Transverse colon (tissue), 4 donors: ENCODE measurements at regions not wholly inside any gene's neighbourhood (a gene's known extent, or its start where the extent isn't known, plus 50 kb on each side); places are given as distances from the start of the nearest gene placed in this dataset.

Experiments used
- DNase-seq: peaks from one replicate; pipeline ENCODE4 v3.0.0-alpha.2; 2019
- H3K27ac ChIP-seq, 4 donors: fragments of 200-600 bp; sonication (generic); 2 replicates each; pipeline ENCODE4 v1.5.1; 2016 to 2018; ENCODE audit warnings: inconsistent platforms in 4 of 4
- H3K27me3 ChIP-seq: fragments of 200-600 bp; sonication (generic); 2 replicates; pipeline ENCODE4 v1.5.1; 2017; ENCODE audit warnings: inconsistent platforms
- H3K36me3 ChIP-seq, 4 donors: fragments of 200-600 bp; sonication (generic); 2 replicates each; pipeline ENCODE4 v1.5.1; 2017 to 2019; ENCODE audit warnings: inconsistent platforms in 4 of 4
- H3K4me1 ChIP-seq, 4 donors: fragments of 200-600 bp; sonication (generic); 2 replicates each; pipeline ENCODE4 v1.5.1; 2017 to 2020; ENCODE audit warnings: inconsistent platforms in 4 of 4
- H3K4me3 ChIP-seq, 4 donors: fragments of 200-600 bp; sonication (generic); 1 replicate in 1 of 4; 2 replicates in 3 of 4; pipeline versions ENCODE4 v1.5.1 to v1.6.1; 2017 to 2019; ENCODE audit warnings: inconsistent platforms in 4 of 4
- H3K9me3 ChIP-seq, 2 donors: fragments of 200-600 bp; sonication (generic); 2 replicates each; pipeline ENCODE4 v1.5.1; 2017 to 2019; ENCODE audit warnings: inconsistent platforms in 2 of 2
- EP300 ChIP-seq: sonication (generic); formaldehyde crosslinking; IDR thresholded peaks from one replicate; pipeline ENCODE4 v1.6.1; 2017; ENCODE audit warnings: antibody characterized with exemption, low read depth
- POLR2A ChIP-seq: fragments of 450-650 bp; IDR thresholded peaks from one replicate; pipeline ENCODE4 v1.6.1; 2016; ENCODE audit warnings: antibody characterized with exemption, mild to moderate bottlenecking, moderate library complexity
- POLR2AphosphoS5 ChIP-seq, 3 donors: sonication (generic); formaldehyde crosslinking; IDR thresholded peaks; one replicate each; pipeline ENCODE4 v1.6.1; 2016; ENCODE audit warnings: antibody characterized with exemption in 3 of 3
- WGBS, 2 donors: methylation state at CpG; one replicate each; pipeline ENCODE4 v1.1.5; 2018; ENCODE audit warnings: low coverage in 1 of 2; 5-methylcytosine and 5-hydroxymethylcytosine counted together
- in situ Hi-C, 4 donors: fragments of 200-750 bp; cut with MboI; loops; one replicate each; pipeline versions ENCODE4 v1.15.0 to v1.15.1; 2017; ENCODE audit warnings: low sequenced_read_pairs in 3 of 4, low pct_ligation_motif_present in 1 of 4, low pct_unique_long_range_greater_than_20kb in 1 of 4
- intact Hi-C: fragments of 100-400 bp; cut with DNase I; formaldehyde crosslinking; loops from one replicate; pipeline ENCODE4 v1.15.1; 2023; ENCODE audit warnings: low total_unique reads
- TF ChIP-seq, protein P1 (sequence below), 5 experiments: fragments of 200-600 bp in 3 of 5; fragments of 450-650 bp in 2 of 5; sonication (generic) in 3 of 5; IDR thresholded peaks; 1 replicate in 2 of 5; 2 replicates in 3 of 5; pipeline ENCODE4 v1.5.1; 2016 to 2017; ENCODE audit warnings: antibody characterized with exemption in 5 of 5, inconsistent platforms in 3 of 5, mild to moderate bottlenecking in 2 of 5, moderate library complexity in 1 of 5

DNA sequence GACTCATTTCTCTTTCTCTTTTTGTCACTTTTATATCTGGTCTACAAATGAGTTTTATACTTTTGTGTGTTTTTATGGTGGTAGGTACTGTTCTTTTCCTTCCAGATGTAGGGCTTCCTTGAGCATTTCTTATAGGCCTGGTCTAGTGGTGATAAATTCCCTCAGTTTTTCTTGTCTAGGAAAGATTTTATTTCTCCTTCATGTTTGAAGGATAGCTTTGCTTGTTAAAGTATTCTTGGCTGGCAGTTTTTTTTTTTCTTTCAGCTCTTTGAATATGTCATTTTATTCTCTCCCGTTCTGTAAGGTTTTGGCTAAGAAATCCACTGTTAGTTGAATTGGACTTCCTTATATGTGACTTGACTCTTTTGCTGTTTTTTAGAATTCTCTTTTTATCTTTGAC is 292.7 kb downstream of the RPS24 start:
- WGBS, 2 donors: 90% methylated on average over 1 of the region's 1 CpG; no CpG with 5 or more reads in 1 of the 2 donors
- Histone ChIP-seq H3K4me3 (no peak overlapping the region), H3K9me3 (peaks cover 9 to 12% of the 10 kb centered on the region in 2 donors), H3K36me3 (no peaks in the 10 kb centered on the region), H3K27me3 (no peaks in the 10 kb centered on the region), H3K4me1 (peaks cover 0 to 4% (median 0%) of the 10 kb centered on the region in 4 donors), H3K27ac (no peak overlapping the region)
- in situ Hi-C loops: no loop called here
- TF ChIP-seq EP300 (no peak), POLR2AphosphoS5 (IDR thresholded peaks at IDR 0.05) (no peak), POLR2A (no peak)
- TF ChIP-seq, protein P1, sequence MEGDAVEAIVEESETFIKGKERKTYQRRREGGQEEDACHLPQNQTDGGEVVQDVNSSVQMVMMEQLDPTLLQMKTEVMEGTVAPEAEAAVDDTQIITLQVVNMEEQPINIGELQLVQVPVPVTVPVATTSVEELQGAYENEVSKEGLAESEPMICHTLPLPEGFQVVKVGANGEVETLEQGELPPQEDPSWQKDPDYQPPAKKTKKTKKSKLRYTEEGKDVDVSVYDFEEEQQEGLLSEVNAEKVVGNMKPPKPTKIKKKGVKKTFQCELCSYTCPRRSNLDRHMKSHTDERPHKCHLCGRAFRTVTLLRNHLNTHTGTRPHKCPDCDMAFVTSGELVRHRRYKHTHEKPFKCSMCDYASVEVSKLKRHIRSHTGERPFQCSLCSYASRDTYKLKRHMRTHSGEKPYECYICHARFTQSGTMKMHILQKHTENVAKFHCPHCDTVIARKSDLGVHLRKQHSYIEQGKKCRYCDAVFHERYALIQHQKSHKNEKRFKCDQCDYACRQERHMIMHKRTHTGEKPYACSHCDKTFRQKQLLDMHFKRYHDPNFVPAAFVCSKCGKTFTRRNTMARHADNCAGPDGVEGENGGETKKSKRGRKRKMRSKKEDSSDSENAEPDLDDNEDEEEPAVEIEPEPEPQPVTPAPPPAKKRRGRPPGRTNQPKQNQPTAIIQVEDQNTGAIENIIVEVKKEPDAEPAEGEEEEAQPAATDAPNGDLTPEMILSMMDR (IDR thresholded peaks at IDR 0.05): no peak
- intact Hi-C loops: no loop called here
- no peak for DNase-seq

DNA sequence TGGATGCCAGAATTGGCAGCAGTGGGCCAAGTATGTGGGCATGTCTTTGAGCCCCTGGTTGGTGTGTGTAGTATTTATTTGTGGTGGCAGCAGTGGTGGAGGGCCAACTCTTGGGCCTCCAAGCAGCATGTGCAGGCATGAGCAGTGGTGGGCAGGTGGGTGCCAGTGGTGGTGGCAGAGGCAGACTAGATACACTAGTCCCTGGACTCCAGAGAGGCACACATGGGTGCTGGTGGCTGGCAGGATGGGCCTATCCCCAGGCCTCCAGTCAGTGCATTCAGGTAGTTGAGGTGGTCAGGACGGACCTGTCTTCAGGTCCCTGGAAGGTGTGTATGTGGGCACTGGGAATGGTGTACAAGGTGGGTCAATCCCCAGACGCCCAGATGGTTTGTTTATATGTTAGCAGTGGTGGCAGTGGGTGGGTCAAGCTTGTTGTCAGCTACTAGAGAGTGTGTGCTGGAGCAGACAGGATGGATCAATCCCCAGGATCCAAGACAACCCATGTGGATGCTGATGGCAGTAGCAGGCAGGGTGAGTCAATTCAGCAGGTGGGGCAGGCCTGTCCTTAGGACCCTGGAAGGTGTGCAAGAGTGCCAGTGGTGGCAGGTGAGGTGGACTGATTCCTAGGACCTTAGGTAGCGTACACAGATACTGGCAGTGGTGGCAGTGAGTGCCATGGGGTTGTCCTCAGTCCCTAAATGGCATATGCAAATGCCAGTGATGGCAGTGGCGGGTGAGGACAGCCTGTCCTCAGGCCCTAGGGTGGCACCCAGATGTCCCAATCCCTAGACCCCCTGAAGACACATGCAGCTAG is 294.3 kb downstream of the RPS24 start:
- intact Hi-C loops (no loop called here), in situ Hi-C loops (no loop called here)
- Histone ChIP-seq H3K36me3 (no peaks in the 10 kb centered on the region), H3K27me3 (no peaks in the 10 kb centered on the region), H3K27ac (no peak overlapping the region), H3K9me3 (peaks cover 9 to 12% of the 10 kb centered on the region in 2 donors), H3K4me1 (peaks cover 0 to 9% (median 2%) of the 10 kb centered on the region in 4 donors), H3K4me3 (no peak overlapping the region)
- TF ChIP-seq EP300 (no peak), POLR2A (no peak), POLR2AphosphoS5 (IDR thresholded peaks at IDR 0.05) (no peak)
- TF ChIP-seq, protein P1 (IDR thresholded peaks at IDR 0.05): no peak
- DNase-seq: no peak
- 68% methylated on average over 3 of the region's 4 CpGs; no CpG with 5 or more reads in 1 of the 2 donors for WGBS, 2 donors

DNA sequence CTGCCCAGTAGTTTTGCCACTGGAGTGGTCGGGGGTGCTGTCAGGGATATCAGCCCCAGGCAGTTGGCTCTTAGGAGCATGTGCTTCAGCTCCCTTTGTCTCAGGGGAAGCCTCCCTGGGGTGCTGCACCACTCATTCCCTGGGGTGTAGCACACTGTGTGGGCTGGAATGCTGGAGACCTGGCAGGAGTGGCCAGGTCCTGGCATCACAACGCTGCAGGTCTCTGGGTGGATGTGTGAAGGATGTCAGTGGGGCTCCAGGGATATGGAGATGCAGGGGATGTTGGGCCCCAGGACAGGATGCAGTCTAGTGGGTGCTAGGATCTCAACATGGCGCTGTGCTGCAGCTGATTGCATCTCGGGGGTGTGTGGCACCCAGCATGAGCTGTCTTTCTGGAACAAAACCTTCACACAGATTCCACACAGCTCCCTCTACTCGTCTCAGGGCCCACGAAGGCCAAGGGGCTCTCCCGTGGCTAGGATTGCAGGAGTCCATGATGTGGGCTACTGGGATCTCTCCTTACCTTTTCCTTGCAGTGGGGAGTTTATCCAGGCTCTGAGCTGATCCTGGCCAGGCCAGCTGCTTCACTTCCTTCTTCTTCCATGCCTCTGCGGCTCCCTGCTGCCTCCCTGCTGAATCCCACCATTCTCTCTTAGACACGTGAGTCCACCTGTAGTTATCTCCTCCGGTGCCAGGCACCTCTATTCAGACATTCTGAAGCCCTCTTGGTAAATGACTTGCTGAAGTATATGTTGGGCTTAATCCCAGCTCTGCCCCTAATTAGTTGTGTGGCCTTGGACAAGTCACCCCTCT is 295.1 kb downstream of the RPS24 start:
- H3K36me3 ChIP-seq: no peaks in the 10 kb centered on the region
- H3K4me3 ChIP-seq: no peak overlapping the region
- in situ Hi-C loops: no loop called here
- H3K4me1 ChIP-seq: peaks cover 0 to 9% (median 2%) of the 10 kb centered on the region in 4 donors
- no peak for DNase-seq
- intact Hi-C loops: no loop called here
- no peak overlapping the region for H3K27ac ChIP-seq
- TF ChIP-seq POLR2AphosphoS5 (IDR thresholded peaks at IDR 0.05) (no peak), POLR2A (no peak), EP300 (no peak)
- TF ChIP-seq, protein P1 (IDR thresholded peaks at IDR 0.05): no peak
- peaks cover 9 to 12% of the 10 kb centered on the region in 2 donors for H3K9me3 ChIP-seq
- H3K27me3 ChIP-seq: no peaks in the 10 kb centered on the region
- 82 to 84% methylated on average over 2 to 9 of the region's 10 CpGs for WGBS, 2 donors

DNA sequence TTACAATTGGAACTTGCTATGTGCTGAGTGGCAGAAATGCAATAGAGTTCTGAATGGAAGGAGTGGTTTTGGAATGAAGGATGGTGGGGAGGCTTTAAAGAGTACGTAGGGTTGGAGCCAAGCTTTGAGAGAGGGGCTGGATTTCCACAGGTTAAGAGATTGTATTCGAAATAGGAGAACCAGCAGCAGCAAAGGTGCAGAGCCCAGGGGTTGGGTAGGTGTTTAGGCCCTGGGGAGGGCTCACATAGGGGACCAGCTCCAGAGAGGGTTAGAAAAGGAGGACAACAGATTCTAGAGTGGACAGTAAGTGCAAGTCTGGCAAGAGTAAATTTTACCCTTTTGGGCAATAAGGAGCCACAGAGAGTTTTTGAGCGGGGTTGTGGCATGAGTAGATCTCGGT is 297.2 kb downstream of the RPS24 start:
- no peak overlapping the region for H3K4me3 ChIP-seq
- H3K36me3 ChIP-seq: no peaks in the 10 kb centered on the region
- peaks cover 9 to 12% of the 10 kb centered on the region in 2 donors for H3K9me3 ChIP-seq
- peak overlapping the region; percentile 53 to 73 (median 66) for H3K27ac ChIP-seq
- intact Hi-C loops: loop anchor here (10.0 kb wide), 1 partner anchor 144 kb away; no protein-coding TSS in a partner anchor
- in situ Hi-C loops: no loop called here
- TF ChIP-seq, protein P1 (IDR thresholded peaks at IDR 0.05): no peak
- TF ChIP-seq EP300: no peak
- TF ChIP-seq POLR2A: no peak
- no peak for TF ChIP-seq POLR2AphosphoS5 (IDR thresholded peaks at IDR 0.05)
- H3K4me1 ChIP-seq: peaks cover 0 to 15% (median 4%) of the 10 kb centered on the region in 4 donors
- WGBS, 2 donors: 82 to 92% methylated on average over 3 to 4 of the region's 4 CpGs
- no peak for DNase-seq
- no peaks in the 10 kb centered on the region for H3K27me3 ChIP-seq
